Esophagus muscularis mucosa (tissue), 4 donors: ENCODE measurements at regions not wholly inside any gene's neighbourhood (a gene's known extent, or its start where the extent isn't known, plus 50 kb on each side); places are given as distances from the start of the nearest gene placed in this dataset.

Source experiments
- DNase-seq: peaks from one replicate; pipeline ENCODE4 v3.0.0-alpha.2; 2017; ENCODE audit errors: extremely low spot score
- H3K27ac ChIP-seq, 4 donors: fragments of 200-600 bp; sonication (generic); replicated peaks in 1 of 4; 1 replicate in 3 of 4; 2 replicates in 1 of 4; pipeline ENCODE4 v1.5.1; 2016 to 2019; ENCODE audit warnings: mild to moderate bottlenecking in 1 of 4
- H3K27me3 ChIP-seq, 4 donors: fragments of 200-600 bp; sonication (generic); one replicate each; pipeline versions ENCODE4 v1.5.1 to v1.6.0; 2016 to 2019
- H3K36me3 ChIP-seq, 4 donors: fragments of 200-600 bp; sonication (generic); one replicate each; pipeline ENCODE4 v1.5.1; 2016 to 2019
- H3K4me1 ChIP-seq, 4 donors: fragments of 200-600 bp; sonication (generic); one replicate each; pipeline ENCODE4 v1.5.1; 2016 to 2019
- H3K4me3 ChIP-seq, 4 donors: fragments of 200-600 bp; sonication (generic); 1 replicate in 2 of 4; 2 replicates in 2 of 4; pipeline ENCODE4 v1.5.1; 2016 to 2019; ENCODE audit warnings: mild to moderate bottlenecking in 4 of 4, moderate library complexity in 1 of 4
- H3K9me3 ChIP-seq, 4 donors: fragments of 200-600 bp; sonication (generic); 1 replicate in 3 of 4; 2 replicates in 1 of 4; pipeline ENCODE4 v1.5.1; 2016 to 2019
- CTCF ChIP-seq, 3 experiments: fragments of 200-600 bp in 2 of 3; fragments of 450-650 bp in 1 of 3; sonication (generic) in 2 of 3; IDR thresholded peaks; one replicate each; pipeline ENCODE4 v1.5.1; 2017 to 2019; ENCODE audit warnings: antibody characterized with exemption in 3 of 3, mild to moderate bottlenecking in 2 of 3, moderate library complexity in 1 of 3
- EP300 ChIP-seq: sonication (generic); formaldehyde crosslinking; IDR thresholded peaks from one replicate; pipeline ENCODE4 v1.6.1; 2017; ENCODE audit warnings: antibody characterized with exemption
- POLR2A ChIP-seq: fragments of 450-650 bp; IDR thresholded peaks from one replicate; pipeline ENCODE4 v1.6.1; 2017; ENCODE audit warnings: antibody characterized with exemption, moderate library complexity, mild to moderate bottlenecking, low read depth
- POLR2AphosphoS5 ChIP-seq, 2 donors: sonication (generic); formaldehyde crosslinking; IDR thresholded peaks; one replicate each; pipeline ENCODE4 v1.6.1; 2017; ENCODE audit warnings: antibody characterized with exemption in 2 of 2
- WGBS: methylation state at CpG from one replicate; pipeline ENCODE4 v1.1.5; 2018; 5-methylcytosine and 5-hydroxymethylcytosine counted together
- intact Hi-C: fragments of 100-400 bp; cut with DNase I; formaldehyde crosslinking; loops from one replicate; pipeline ENCODE4 v1.15.1; 2023

GRCh38 chr2:153812632-153813031 is 59.1 kb upstream of the GALNT13 start:
- H3K9me3 ChIP-seq, result no peaks in the 10 kb centered on the region

GRCh38 chr2:153818242-153818641 is 53.5 kb upstream of the GALNT13 start:
- no peak for DNase-seq
- Histone ChIP-seq H3K27ac (no peak overlapping the region), H3K27me3 (no peaks in the 10 kb centered on the region), H3K36me3 (no peaks in the 10 kb centered on the region), H3K4me3 (no peak overlapping the region), H3K4me1 (no peaks in the 10 kb centered on the region), H3K9me3 (peaks cover 0 to 5% (median 2%) of the 10 kb centered on the region in 4 donors)
- TF ChIP-seq CTCF (IDR thresholded peaks at IDR 0.05) (no peak), POLR2AphosphoS5 (IDR thresholded peaks at IDR 0.05) (no peak), POLR2A (no peak), EP300 (no peak)
- intact Hi-C loops, result no loop called here
- 92% methylated on average over 2 of the region's 6 CpGs for WGBS

More at GRCh38 chr2:153812632-153813031, 59.1 kb upstream of the GALNT13 start:
- no peak overlapping the region for H3K4me3 ChIP-seq
- H3K4me1 ChIP-seq, result no peaks in the 10 kb centered on the region
- TF ChIP-seq POLR2A (no peak), CTCF (IDR thresholded peaks at IDR 0.05) (no peak)
- 73% methylated on average over 1 of the region's 1 CpG for WGBS
- H3K27ac ChIP-seq, result no peak overlapping the region
- H3K36me3 ChIP-seq, result no peaks in the 10 kb centered on the region
- H3K27me3 ChIP-seq, result no peaks in the 10 kb centered on the region
- intact Hi-C loops, result no loop called here
- no peak for DNase-seq

- no peak for TF ChIP-seq POLR2A
- no peak for TF ChIP-seq POLR2AphosphoS5 (IDR thresholded peaks at IDR 0.05)
- TF ChIP-seq EP300, result no peak
- TF ChIP-seq CTCF (IDR thresholded peaks at IDR 0.05), result no peak
- intact Hi-C loops, result no loop called here
- 92% methylated on average over 1 of the region's 1 CpG for WGBS
- Histone ChIP-seq H3K27me3 (no peaks in the 10 kb centered on the region), H3K9me3 (peaks cover 0 to 5% (median 2%) of the 10 kb centered on the region in 4 donors), H3K36me3 (no peaks in the 10 kb centered on the region), H3K27ac (no peak overlapping the region), H3K4me1 (no peaks in the 10 kb centered on the region), H3K4me3 (no peak overlapping the region)
- DNase-seq, result no peak
Observed at GRCh38 chr2:153819074-153819473, 52.6 kb upstream of the GALNT13 start.

- H3K36me3 ChIP-seq, result no peaks in the 10 kb centered on the region
- no peaks in the 10 kb centered on the region for H3K4me1 ChIP-seq
- H3K4me3 ChIP-seq, result no peak overlapping the region
- peaks cover 0 to 5% (median 2%) of the 10 kb centered on the region in 4 donors for H3K9me3 ChIP-seq
- H3K27ac ChIP-seq, result no peak overlapping the region
- no peaks in the 10 kb centered on the region for H3K27me3 ChIP-seq
- intact Hi-C loops, result no loop called here
- DNase-seq, result no peak
- TF ChIP-seq POLR2A, result no peak
- TF ChIP-seq CTCF (IDR thresholded peaks at IDR 0.05), result no peak
- no peak for TF ChIP-seq EP300
- TF ChIP-seq POLR2AphosphoS5 (IDR thresholded peaks at IDR 0.05), result no peak
Observed at GRCh38 chr2:153819501-153819900, 52.2 kb upstream of the GALNT13 start.
